GM23338 (cell line): ENCODE measurements at regions not wholly inside any gene's neighbourhood (a gene's known extent, or its start where the extent isn't known, plus 50 kb on each side); places are given as distances from the start of the nearest gene placed in this dataset.

Source experiments
- POLR2AphosphoS5 ChIP-seq: IDR thresholded peaks from 2 replicates; pipeline ENCODE4 v1.6.1; 2016; ENCODE audit warnings: antibody characterized with exemption, low read depth
- TF ChIP-seq, protein P1 (sequence below), 2 experiments: fragments of 200-600 bp in 1 of 2; sonication (generic) in 1 of 2; conservative IDR thresholded peaks; 2 replicates each; pipeline versions ENCODE4 v1.5.1 to v1.6.1; 2016 to 2017; ENCODE audit warnings: antibody characterized with exemption in 2 of 2, low read depth in 2 of 2, mild to moderate bottlenecking in 2 of 2, moderate library complexity in 1 of 2

DNA sequence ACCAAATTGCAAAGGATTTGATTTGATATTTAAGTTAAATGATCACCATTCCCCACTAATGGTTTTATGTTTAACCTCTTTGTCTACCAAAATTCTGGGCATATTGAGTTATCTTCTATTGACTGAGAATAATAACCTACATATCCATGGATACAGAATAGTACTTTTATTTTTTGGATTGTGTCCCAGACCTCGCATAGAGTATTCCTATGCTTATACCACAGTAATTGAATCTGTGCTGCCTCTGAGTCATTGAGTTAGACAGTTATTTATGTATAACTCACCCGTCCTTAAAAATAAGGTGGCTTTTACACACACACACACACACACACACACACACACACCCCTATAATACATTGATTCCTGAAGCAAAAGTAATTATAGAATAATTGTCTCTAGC, 690.1 kb upstream of the BCHE start:
- TF ChIP-seq, protein P1, sequence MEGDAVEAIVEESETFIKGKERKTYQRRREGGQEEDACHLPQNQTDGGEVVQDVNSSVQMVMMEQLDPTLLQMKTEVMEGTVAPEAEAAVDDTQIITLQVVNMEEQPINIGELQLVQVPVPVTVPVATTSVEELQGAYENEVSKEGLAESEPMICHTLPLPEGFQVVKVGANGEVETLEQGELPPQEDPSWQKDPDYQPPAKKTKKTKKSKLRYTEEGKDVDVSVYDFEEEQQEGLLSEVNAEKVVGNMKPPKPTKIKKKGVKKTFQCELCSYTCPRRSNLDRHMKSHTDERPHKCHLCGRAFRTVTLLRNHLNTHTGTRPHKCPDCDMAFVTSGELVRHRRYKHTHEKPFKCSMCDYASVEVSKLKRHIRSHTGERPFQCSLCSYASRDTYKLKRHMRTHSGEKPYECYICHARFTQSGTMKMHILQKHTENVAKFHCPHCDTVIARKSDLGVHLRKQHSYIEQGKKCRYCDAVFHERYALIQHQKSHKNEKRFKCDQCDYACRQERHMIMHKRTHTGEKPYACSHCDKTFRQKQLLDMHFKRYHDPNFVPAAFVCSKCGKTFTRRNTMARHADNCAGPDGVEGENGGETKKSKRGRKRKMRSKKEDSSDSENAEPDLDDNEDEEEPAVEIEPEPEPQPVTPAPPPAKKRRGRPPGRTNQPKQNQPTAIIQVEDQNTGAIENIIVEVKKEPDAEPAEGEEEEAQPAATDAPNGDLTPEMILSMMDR (conservative IDR thresholded peaks at IDR 0.05; ENCODE audit: low read depth in 2 of 2): no peak
- TF ChIP-seq POLR2AphosphoS5: no peak
